ENCODE measurements at regions not wholly inside any gene's neighbourhood (a gene's known extent, or its start where the extent isn't known, plus 50 kb on each side); places are given as distances from the start of the nearest gene placed in this dataset.
A peak's percentile ranks its signal among the peaks of the same experiment; 100 is the strongest.

GRCh38 chr2:13818002-13818401 is 814.5 kb upstream of the LRATD1 start:
- Histone ChIP-seq H3K4me3 (no peak overlapping the region), H3K36me3 (ENCODE audit: control insufficient read depth in 2 of 2, insufficient read depth in 2 of 2, low read length in 1 of 2) (no peaks in the 10 kb centered on the region), H3K4me2 (ENCODE audit: control insufficient read depth, insufficient read depth) (no peak overlapping the region), H3K79me2 (ENCODE audit: control insufficient read depth, insufficient read depth, low read length) (no peaks in the 10 kb centered on the region), H3K9me3 (replicated peaks; ENCODE audit: control insufficient read depth, insufficient read depth, low read length) (no peaks in the 10 kb centered on the region), H3K9ac (ENCODE audit: control insufficient read depth, insufficient read depth, low read length) (no peak overlapping the region), H3K27ac (ENCODE audit: control insufficient read depth, insufficient read depth) (no peak overlapping the region), H2AFZ (ENCODE audit: control insufficient read depth, low read depth, low read length) (0 out of 2 replicates have a peak overlapping the region, but pooled peaks have one; percentile 15), H4K20me1 (ENCODE audit: control insufficient read depth, insufficient read depth) (no peaks in the 10 kb centered on the region), H3K4me1 (ENCODE audit: control insufficient read depth, insufficient read depth, low read length) (no peaks in the 10 kb centered on the region), H3K27me3 (replicated peaks in 1 of 2; ENCODE audit: control insufficient read depth in 2 of 2, insufficient read depth in 2 of 2, low read length in 1 of 2) (no peaks in the 10 kb centered on the region)
- RAD21 ChIA-PET (ENCODE audit: unreplicated experiment) = no interaction called here
- FAIRE-seq = no peak
- in situ Hi-C loops (cut with MboI) = no loop called here
- DNase-seq (ENCODE audit: low read depth, low spot score) = no peak
- TF ChIP-seq MEF2A (IDR thresholded peaks at IDR 0.05; ENCODE audit: insufficient read depth, low read depth, low read length) = no peak
- no peak for TF ChIP-seq SUZ12 (IDR thresholded peaks at IDR 0.05; ENCODE audit: unreplicated experiment)
- TF ChIP-seq NFYB (IDR thresholded peaks at IDR 0.05; ENCODE audit: insufficient read depth, low read depth, low read length) = no peak
- TF ChIP-seq ZZZ3 (IDR thresholded peaks at IDR 0.05; ENCODE audit: control insufficient read depth, insufficient read length, low read depth) = no peak
- no peak for TF ChIP-seq SIN3A (IDR thresholded peaks at IDR 0.05; ENCODE audit: low read depth, low read length)
- no peak for TF ChIP-seq SMARCA5 (IDR thresholded peaks at IDR 0.05)
- no peak for TF ChIP-seq MXI1 (IDR thresholded peaks at IDR 0.05; ENCODE audit: low read depth, low read length)
- no peak for TF ChIP-seq GATAD2B (conservative IDR thresholded peaks at IDR 0.05; ENCODE audit: low read depth)
- TF ChIP-seq TAF1 (IDR thresholded peaks at IDR 0.05; ENCODE audit: borderline replicate concordance, low read depth, low read length) = no peak
- TF ChIP-seq E2F8 (IDR thresholded peaks at IDR 0.05; ENCODE audit: low read depth, partially characterized antibody) = no peak
- no peak for TF ChIP-seq NR2C1 (IDR thresholded peaks at IDR 0.05)
- TF ChIP-seq TCF12 (IDR thresholded peaks at IDR 0.05; ENCODE audit: low read depth, low read length) = no peak
- no peak for TF ChIP-seq CHD1 (IDR thresholded peaks at IDR 0.05; ENCODE audit: low read depth, low read length)
- TF ChIP-seq ZSCAN29 (IDR thresholded peaks at IDR 0.05) = no peak
- 39% methylated on average over 4 of the region's 4 CpGs for WGBS (ENCODE audit: insufficient coverage, insufficient replicate concordance, low lambda C conversion rate, missing lambda C conversion rate)
- SMC1A ChIA-PET (ENCODE audit: uncharacterized antibody, unreplicated experiment) = interaction anchor here (1.1 to 1.8 kb wide), 3 partner anchors 7 to 341 kb away, joined by 3 to 4 read pairs (median 3); no protein-coding TSS in a partner anchor
- CTCF ChIA-PET = no interaction called here
- no TSS peak for BruUV-seq (replicated peaks)
- POLR2A ChIA-PET = no interaction called here
- ATAC-seq = no peak
- intact Hi-C loops (cut with micrococcal nuclease; ENCODE audit: unreplicated experiment) = no loop called here
